Thyroid gland (tissue), 4 donors: ENCODE measurements at regions not wholly inside any gene's neighbourhood (a gene's known extent, or its start where the extent isn't known, plus 50 kb on each side); places are given as distances from the start of the nearest gene placed in this dataset.
"Not testable (repeated sequence)": the region's sequence is repeated elsewhere in the genome, so short reads cannot be mapped to it uniquely, and the experiment has no call there.

Experiments used
- DNase-seq, 2 donors: peaks; one replicate each; pipeline ENCODE4 v3.0.0-alpha.2; 2019
- H3K27ac ChIP-seq, 3 donors: fragments of 200-600 bp; sonication (generic); 1 replicate in 2 of 3; 2 replicates in 1 of 3; pipeline ENCODE4 v1.5.1; 2016 to 2019; ENCODE audit warnings: mild to moderate bottlenecking in 1 of 3, moderate library complexity in 1 of 3
- H3K27me3 ChIP-seq: fragments of 200-600 bp; sonication (generic); one replicate; pipeline ENCODE4 v1.5.1; 2019
- H3K36me3 ChIP-seq, 2 donors: fragments of 200-600 bp; sonication (generic); one replicate each; pipeline ENCODE4 v1.5.1; 2016 to 2019
- H3K4me1 ChIP-seq, 2 donors: fragments of 200-600 bp; sonication (generic); one replicate each; pipeline ENCODE4 v1.5.1; 2017 to 2019
- H3K4me3 ChIP-seq, 3 donors: fragments of 200-600 bp; sonication (generic); replicated peaks in 1 of 3; 1 replicate in 2 of 3; 2 replicates in 1 of 3; pipeline ENCODE4 v1.5.1; 2016; ENCODE audit warnings: mild to moderate bottlenecking in 1 of 3
- H3K9me3 ChIP-seq: fragments of 200-600 bp; sonication (generic); one replicate; pipeline ENCODE4 v1.5.1; 2017
- POLR2A ChIP-seq, 2 donors: fragments of 450-650 bp; IDR thresholded peaks; one replicate each; pipeline ENCODE4 v1.6.1; 2017; ENCODE audit warnings: antibody characterized with exemption in 2 of 2, mild to moderate bottlenecking in 2 of 2, moderate library complexity in 1 of 2
- WGBS, 2 donors: methylation state at CpG; one replicate each; pipeline ENCODE4 v1.1.5; 2017; 5-methylcytosine and 5-hydroxymethylcytosine counted together
- intact Hi-C: fragments of 100-400 bp; cut with DNase I; formaldehyde crosslinking; loops from one replicate; pipeline ENCODE4 v1.15.1; 2023
- TF ChIP-seq, protein P1 (sequence below), 6 experiments: fragments of 200-600 bp in 3 of 6; fragments of 450-650 bp in 3 of 6; sonication (generic) in 3 of 6; IDR thresholded peaks; one replicate each; pipeline ENCODE4 v1.5.1; 2016 to 2019; ENCODE audit warnings: antibody characterized with exemption in 6 of 6, mild to moderate bottlenecking in 2 of 6, inconsistent platforms in 1 of 6, moderate library complexity in 1 of 6

DNA sequence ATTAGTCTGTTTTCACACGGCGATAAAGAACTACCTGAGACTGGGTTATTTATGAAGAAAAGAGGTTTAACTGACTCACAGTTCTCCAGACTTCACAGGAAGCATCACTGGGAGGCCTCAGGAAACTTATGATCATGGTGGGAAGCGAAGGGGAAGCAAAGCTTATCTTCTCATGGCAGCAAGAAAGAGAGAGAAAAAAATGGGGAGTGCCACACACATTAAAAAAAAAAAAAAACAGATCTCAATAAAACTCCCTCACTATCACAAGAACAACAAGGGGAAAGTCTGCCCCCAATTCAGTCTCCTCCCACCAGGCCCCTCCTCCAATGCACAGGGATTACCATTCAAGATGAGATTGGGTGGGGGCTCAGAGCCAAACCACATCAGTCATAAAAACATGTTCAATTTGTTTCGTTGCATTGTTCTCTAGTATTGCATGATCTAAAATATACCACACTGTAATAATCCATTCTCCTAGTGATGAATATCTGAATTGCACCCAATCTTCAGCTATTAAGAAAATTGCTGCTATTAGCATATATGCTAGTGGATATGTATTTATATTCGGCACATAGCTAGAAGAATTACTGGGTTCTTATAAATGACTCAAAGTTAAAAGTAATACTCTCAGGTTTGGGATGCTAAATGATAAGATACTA is 328.9 kb upstream of the KCND2 start:
- 78 to 92% methylated on average over 5 of the region's 5 CpGs for WGBS, 2 donors
- intact Hi-C loops: no loop called here

DNA sequence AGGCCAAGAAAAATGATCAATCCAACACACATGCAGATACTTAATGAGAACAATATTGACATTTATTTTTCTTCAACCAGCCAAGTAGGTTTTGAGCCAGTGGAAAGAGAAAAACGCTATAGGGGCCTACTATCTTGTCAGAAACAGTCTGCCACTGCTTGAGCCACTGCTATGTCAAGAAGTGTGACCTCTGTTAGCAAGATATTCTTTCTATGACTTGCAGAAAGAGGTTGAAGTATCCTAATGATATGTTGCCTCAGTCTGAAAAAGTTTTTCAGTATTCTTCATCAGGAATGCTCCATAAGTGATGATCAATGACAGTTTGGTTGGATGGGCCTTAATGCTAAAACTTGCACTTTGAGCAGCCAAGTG is 328.4 kb upstream of the KCND2 start:
- H3K9me3 ChIP-seq: no peaks in the 10 kb centered on the region
- no peak overlapping the region for H3K27ac ChIP-seq
- no peak for DNase-seq
- H3K4me1 ChIP-seq: no peaks in the 10 kb centered on the region
- WGBS, 2 donors: 74 to 78% methylated on average over 1 of the region's 1 CpG
- H3K27me3 ChIP-seq: no peaks in the 10 kb centered on the region
- intact Hi-C loops: no loop called here
- H3K4me3 ChIP-seq: no peak overlapping the region
- no peaks in the 10 kb centered on the region for H3K36me3 ChIP-seq
- no peak for TF ChIP-seq POLR2A (IDR thresholded peaks at IDR 0.05)

More for the DNA sequence above, 328.9 kb upstream of the KCND2 start:
- Histone ChIP-seq H3K4me3 (no peak overlapping the region), H3K9me3 (no peaks in the 10 kb centered on the region), H3K4me1 (no peaks in the 10 kb centered on the region), H3K36me3 (no peaks in the 10 kb centered on the region), H3K27ac (no peak overlapping the region), H3K27me3 (no peaks in the 10 kb centered on the region)
- TF ChIP-seq, protein P1, sequence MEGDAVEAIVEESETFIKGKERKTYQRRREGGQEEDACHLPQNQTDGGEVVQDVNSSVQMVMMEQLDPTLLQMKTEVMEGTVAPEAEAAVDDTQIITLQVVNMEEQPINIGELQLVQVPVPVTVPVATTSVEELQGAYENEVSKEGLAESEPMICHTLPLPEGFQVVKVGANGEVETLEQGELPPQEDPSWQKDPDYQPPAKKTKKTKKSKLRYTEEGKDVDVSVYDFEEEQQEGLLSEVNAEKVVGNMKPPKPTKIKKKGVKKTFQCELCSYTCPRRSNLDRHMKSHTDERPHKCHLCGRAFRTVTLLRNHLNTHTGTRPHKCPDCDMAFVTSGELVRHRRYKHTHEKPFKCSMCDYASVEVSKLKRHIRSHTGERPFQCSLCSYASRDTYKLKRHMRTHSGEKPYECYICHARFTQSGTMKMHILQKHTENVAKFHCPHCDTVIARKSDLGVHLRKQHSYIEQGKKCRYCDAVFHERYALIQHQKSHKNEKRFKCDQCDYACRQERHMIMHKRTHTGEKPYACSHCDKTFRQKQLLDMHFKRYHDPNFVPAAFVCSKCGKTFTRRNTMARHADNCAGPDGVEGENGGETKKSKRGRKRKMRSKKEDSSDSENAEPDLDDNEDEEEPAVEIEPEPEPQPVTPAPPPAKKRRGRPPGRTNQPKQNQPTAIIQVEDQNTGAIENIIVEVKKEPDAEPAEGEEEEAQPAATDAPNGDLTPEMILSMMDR (IDR thresholded peaks at IDR 0.05): no peak
- TF ChIP-seq POLR2A (IDR thresholded peaks at IDR 0.05): no peak
- no peak for DNase-seq

DNA sequence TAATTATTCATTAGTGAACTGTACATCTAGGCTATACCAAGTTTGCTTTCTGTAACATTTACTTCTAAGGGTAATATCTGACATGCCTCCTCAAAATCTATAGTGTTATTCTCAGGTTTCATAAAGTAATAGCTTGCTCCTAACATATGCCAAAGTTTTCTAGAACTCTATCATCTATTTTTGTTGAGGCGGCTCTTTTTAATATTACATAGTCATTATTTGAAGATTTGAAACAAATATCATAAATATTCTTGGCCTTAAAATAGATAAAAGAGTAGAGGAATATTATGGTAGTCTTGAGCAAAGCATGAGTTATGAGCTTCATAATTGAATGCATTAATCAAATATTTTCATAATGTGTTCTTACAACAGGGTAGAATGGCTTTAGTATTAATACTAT is 327.2 kb upstream of the KCND2 start:
- Histone ChIP-seq H3K27me3 (no peaks in the 10 kb centered on the region), H3K36me3 (no peaks in the 10 kb centered on the region), H3K27ac (no peak overlapping the region), H3K4me1 (no peaks in the 10 kb centered on the region), H3K9me3 (no peaks in the 10 kb centered on the region), H3K4me3 (no peak overlapping the region)
- no peak for DNase-seq
- intact Hi-C loops: no loop called here
- TF ChIP-seq, protein P1 (IDR thresholded peaks at IDR 0.05): no peak
- no peak for TF ChIP-seq POLR2A (IDR thresholded peaks at IDR 0.05)
- 93 to 95% methylated on average over 1 of the region's 1 CpG for WGBS, 2 donors

DNA sequence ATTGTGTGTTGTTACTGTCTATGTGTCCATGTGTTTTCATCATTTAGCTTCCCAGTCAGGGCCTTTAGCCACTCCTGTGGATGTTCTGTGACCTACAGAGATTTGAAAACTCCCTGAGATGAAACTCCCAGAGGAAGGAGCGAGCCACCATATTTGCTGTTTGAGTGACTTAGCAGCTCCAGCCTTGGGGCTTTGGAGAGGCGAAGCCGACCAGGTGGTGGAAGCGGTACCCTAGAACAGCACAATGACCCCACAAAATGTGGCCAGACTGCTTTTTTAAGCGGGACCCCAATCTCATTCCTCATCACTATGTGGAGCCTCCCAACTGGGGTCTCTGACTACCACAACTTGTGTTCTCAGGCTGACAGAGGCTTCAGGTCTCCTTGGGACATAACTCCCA is 323.9 kb upstream of the KCND2 start:
- H3K4me1 ChIP-seq: no peaks in the 10 kb centered on the region
- 95 to 99% methylated on average over 5 of the region's 5 CpGs for WGBS, 2 donors
- intact Hi-C loops: no loop called here
- no peaks in the 10 kb centered on the region for H3K36me3 ChIP-seq
- no peak overlapping the region for H3K4me3 ChIP-seq
- TF ChIP-seq POLR2A (IDR thresholded peaks at IDR 0.05): no peak
- TF ChIP-seq, protein P1 (IDR thresholded peaks at IDR 0.05): no peak
- H3K9me3 ChIP-seq: no peaks in the 10 kb centered on the region
- DNase-seq: no peak
- no peaks in the 10 kb centered on the region for H3K27me3 ChIP-seq
- H3K27ac ChIP-seq: no peak overlapping the region

DNA sequence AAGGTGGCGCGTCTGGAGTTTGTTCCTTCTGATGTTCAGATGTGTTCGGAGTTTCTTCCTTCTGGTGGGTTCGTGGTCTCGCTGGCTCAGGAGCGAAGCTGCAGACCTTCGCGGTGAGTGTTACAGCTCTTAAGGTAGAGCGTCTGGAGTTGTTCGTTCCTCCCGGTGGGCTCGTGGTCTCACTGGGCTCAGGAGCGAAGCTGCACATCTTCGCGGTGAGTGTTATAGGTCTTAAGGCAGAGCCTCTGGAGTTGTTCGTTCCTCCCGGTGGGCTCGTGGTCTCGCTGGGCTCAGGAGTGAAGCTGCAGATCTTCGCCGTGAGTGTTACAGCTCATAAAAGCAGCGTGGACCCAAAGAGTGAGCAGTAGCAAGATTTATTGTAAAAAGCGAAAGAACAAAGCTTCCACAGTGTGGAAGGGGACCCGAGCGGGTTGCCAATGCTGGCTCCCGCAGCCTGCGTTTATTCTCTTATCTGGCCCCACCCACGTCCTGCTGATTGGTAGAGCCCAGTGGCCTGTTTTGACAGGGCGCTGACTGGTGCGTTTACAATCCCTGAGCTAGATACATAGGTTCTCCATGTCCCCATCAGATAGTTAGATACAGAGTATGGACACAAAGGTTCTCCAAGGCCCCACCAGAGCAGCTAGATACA is 322.5 kb upstream of the KCND2 start:
- H3K27ac ChIP-seq, H3K36me3 ChIP-seq, DNase-seq, H3K4me1 ChIP-seq, intact Hi-C loops, H3K9me3 ChIP-seq, H3K4me3 ChIP-seq, H3K27me3 ChIP-seq: not testable (repeated sequence)
- 93 to 95% methylated on average over 30 of the region's 30 CpGs for WGBS, 2 donors

DNA sequence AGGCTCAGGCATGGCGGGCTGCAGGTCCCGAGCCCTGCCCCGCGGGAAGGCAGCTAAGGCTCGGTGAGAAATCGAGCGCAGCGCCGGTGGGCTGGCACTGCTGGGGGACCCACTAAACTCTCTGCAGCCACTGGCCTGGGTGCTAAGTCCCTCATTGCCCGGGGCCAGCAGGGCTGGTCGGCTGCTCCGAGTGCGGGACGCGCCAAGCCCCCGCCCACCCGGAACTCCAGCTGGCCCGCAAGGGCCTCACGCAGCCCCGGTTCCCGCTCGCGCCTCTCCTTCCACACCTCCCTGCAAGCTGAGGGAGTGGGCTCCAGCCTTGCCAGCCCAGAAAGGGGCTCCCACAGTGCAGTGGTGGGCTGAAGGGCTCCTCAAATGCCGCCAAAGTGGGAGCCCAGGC is 321.4 kb upstream of the KCND2 start:
- WGBS, 2 donors: 98 to 99% methylated on average over 11 to 21 of the region's 24 CpGs
- H3K36me3 ChIP-seq, H3K27me3 ChIP-seq, H3K9me3 ChIP-seq, H3K4me3 ChIP-seq, intact Hi-C loops, DNase-seq, H3K4me1 ChIP-seq, H3K27ac ChIP-seq: not testable (repeated sequence)
